A549 (cell line): ENCODE measurements at regions not wholly inside any gene's neighbourhood (a gene's known extent, or its start where the extent isn't known, plus 50 kb on each side); places are given as distances from the start of the nearest gene placed in this dataset.

Experiments used
- CBX8 ChIP-seq: fragments of 200-600 bp; sonication (generic); IDR thresholded peaks from 2 replicates; pipeline ENCODE4 v1.6.1; 2016
- CTCF ChIP-seq: fragments of >200 bp; sonication (Bioruptor Twin); formaldehyde crosslinking; IDR thresholded peaks from 3 replicates; pipeline ENCODE4 v1.5.1; 2016
- EHMT2 ChIP-seq: fragments of 200-600 bp; sonication (generic); IDR thresholded peaks from 2 replicates; pipeline ENCODE4 v1.6.1; 2016; ENCODE audit warnings: antibody characterized with exemption, low read depth, mild to moderate bottlenecking, moderate library complexity
- FOSL2 ChIP-seq, 2 experiments: fragments of 450-650 bp in 1 of 2; fragments of >200 bp in 1 of 2; sonication (Bioruptor Twin) in 1 of 2; formaldehyde crosslinking; IDR thresholded peaks; 2 replicates each; pipeline versions ENCODE4 v1.5.0 to v1.6.1; 2016 to 2020; ENCODE audit warnings: mild to moderate bottlenecking in 1 of 2, moderate library complexity in 1 of 2
- HOXA7 ChIP-seq: fragments of 250-450 bp; sonication (Bioruptor Pico); IDR thresholded peaks from 2 replicates; pipeline ENCODE4 v1.5.0; 2020; ENCODE audit warnings: mild to moderate bottlenecking, moderate library complexity
- MAFK ChIP-seq: fragments of 450-650 bp; IDR thresholded peaks from 2 replicates; pipeline ENCODE4 v1.6.1; 2014; ENCODE audit not compliant: partially characterized antibody
- MAX ChIP-seq: IDR thresholded peaks from 2 replicates; pipeline ENCODE4 v1.6.1; 2012
- MYC ChIP-seq: IDR thresholded peaks from 2 replicates; pipeline ENCODE4 v1.6.1; 2012; ENCODE audit warnings: mild to moderate bottlenecking, inconsistent platforms, low read length, improper control_type of control experiment, borderline replicate concordance
- NR3C1 ChIP-seq: fragments of >200 bp; sonication (Bioruptor Twin); formaldehyde crosslinking; IDR thresholded peaks from 3 replicates; pipeline ENCODE4 v1.6.1; 2017
- POLR2A ChIP-seq: IDR thresholded peaks from 2 replicates; pipeline ENCODE4 v1.6.1; 2012; ENCODE audit warnings: mild to moderate bottlenecking, low read length
- SMC3 ChIP-seq: fragments of >200 bp; sonication (Bioruptor Twin); formaldehyde crosslinking; IDR thresholded peaks from 3 replicates; pipeline ENCODE4 v1.6.1; 2018; ENCODE audit warnings: inconsistent platforms

DNA sequence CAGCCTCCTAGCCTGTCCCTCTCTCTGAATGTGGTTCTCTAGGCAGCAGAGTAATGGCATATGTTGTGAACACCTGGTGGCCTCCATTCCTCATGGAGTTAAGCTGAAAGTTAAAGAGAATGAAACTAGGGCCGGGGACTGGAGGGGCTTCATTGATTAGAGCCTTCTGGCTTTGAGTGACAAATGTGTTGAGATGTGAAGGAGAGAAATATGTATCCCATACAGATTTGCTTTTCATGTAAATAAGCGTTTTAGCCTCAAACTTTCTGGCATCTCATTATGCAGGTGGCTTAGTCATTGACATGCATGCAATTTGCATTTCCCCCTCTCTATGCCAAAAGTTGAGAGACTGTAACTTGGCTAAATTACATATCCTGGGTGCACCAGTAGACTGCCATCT is 537.7 kb upstream of the EEF2KMT start:
- TF ChIP-seq MYC (no peak), CTCF (no peak), HOXA7 (CRISPR knock-in tag) (no peak), EHMT2 (no peak), POLR2A (no peak), NR3C1 (no peak), MAFK (no peak), SMC3 (no peak), MAX (no peak), CBX8 (no peak), FOSL2 (IDR thresholded peaks at IDR 0.05) (no peak), FOSL2 (CRISPR knock-in tag; IDR thresholded peaks at IDR 0.05) (no peak)
